ENCODE measurements at regions not wholly inside any gene's neighbourhood (a gene's known extent, or its start where the extent isn't known, plus 50 kb on each side); places are given as distances from the start of the nearest gene placed in this dataset.

GRCh38 chr13:30151388-30151787 is 156.0 kb downstream of the KATNAL1 start:
- DNase-seq: peak; percentile 17

- no peak for DNase-seq
These were observed 158.1 kb downstream of the KATNAL1 start for GRCh38 chr13:30149248-30149647.

- DNase-seq: no peak
These were observed 158.6 kb downstream of the KATNAL1 start for GRCh38 chr13:30148786-30149185.

- DNase-seq: peak; percentile 88
These were observed 159.1 kb downstream of the KATNAL1 start for GRCh38 chr13:30148171-30148754.

- no peak for DNase-seq
These were observed 159.9 kb downstream of the KATNAL1 start for GRCh38 chr13:30147421-30147820.

GRCh38 chr13:30147015-30147414 is 160.3 kb downstream of the KATNAL1 start:
- no peak for DNase-seq

GRCh38 chr13:30145709-30146367 is 161.5 kb downstream of the KATNAL1 start:
- no peak for DNase-seq

- DNase-seq: no peak
These were observed 163.5 kb downstream of the KATNAL1 start for GRCh38 chr13:30143666-30144400.

- DNase-seq: peak; percentile 52
These were observed 164.7 kb downstream of the KATNAL1 start for GRCh38 chr13:30142486-30143211.

- peak; percentile 17 for DNase-seq
These were observed 165.4 kb downstream of the KATNAL1 start for GRCh38 chr13:30141775-30142485.

GRCh38 chr13:30140973-30141372 is 166.4 kb downstream of the KATNAL1 start:
- DNase-seq: no peak

GRCh38 chr13:30138511-30138910 is 168.8 kb downstream of the KATNAL1 start:
- no peak for DNase-seq

- DNase-seq: no peak
These were observed 171.5 kb downstream of the KATNAL1 start for GRCh38 chr13:30135868-30136267.

GRCh38 chr13:30135351-30135750 is 172.0 kb downstream of the KATNAL1 start:
- no peak for DNase-seq

- no peak for DNase-seq
These were observed 172.8 kb downstream of the KATNAL1 start for GRCh38 chr13:30134578-30134977.

GRCh38 chr13:30133996-30134395 is 173.4 kb downstream of the KATNAL1 start:
- DNase-seq: no peak

GRCh38 chr13:30133554-30133912 is 173.8 kb downstream of the KATNAL1 start:
- no peak for DNase-seq

GRCh38 chr13:30132623-30133553 is 174.5 kb downstream of the KATNAL1 start:
- DNase-seq: peak; percentile 93

GRCh38 chr13:30129411-30129810 is 177.9 kb downstream of the KATNAL1 start:
- DNase-seq: no peak

GRCh38 chr13:30128591-30128990 is 178.8 kb downstream of the KATNAL1 start:
- DNase-seq: no peak

GRCh38 chr13:30128095-30128494 is 179.3 kb downstream of the KATNAL1 start:
- DNase-seq: no peak
